ENCODE measurements at regions not wholly inside any gene's neighbourhood (a gene's known extent, or its start where the extent isn't known, plus 50 kb on each side); places are given as distances from the start of the nearest gene placed in this dataset.

DNA sequence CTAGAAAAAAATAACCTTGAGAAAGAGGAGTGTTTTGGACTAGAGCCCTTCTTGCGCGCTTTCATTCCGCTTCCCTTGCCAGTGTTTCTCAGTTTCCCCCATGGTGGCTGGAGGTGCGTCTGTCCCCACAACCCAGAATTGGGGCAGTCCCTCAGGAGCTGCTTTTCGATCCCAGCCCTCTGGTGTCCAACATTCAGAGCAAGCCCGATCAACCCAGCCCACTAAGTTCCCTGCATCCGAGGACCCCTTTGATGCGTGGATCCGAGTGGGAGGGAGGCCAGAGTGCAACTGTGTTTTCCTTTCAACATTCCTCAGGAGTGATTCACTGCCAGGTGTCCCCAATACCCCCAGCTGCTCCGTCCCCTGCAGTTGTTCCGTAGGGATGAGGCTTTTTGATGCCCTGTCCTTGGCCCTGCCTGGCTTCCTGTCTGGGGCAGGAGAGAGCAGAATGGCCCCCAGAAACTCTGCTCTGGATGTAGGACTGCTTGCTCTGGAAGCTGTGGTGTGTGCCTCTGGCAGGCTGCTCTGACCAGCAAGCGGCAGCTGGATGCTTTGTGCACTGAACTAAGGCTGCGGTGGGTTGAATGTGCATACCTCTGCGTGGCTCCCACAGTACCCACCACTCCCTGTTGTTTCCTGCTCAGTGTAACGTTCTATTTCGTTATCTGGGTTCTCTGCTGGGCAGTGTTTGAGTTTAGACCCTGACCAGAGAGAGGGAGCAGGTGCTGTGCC, 117.5 kb downstream of the BOD1 start:
- DNase-seq (ENCODE audit: low read depth in 4 of 6, low spot score in 6 of 6): peak in 1 of 6 donors; percentile 13
- WGBS (ENCODE audit: insufficient coverage): 77% methylated on average over 12 of the region's 16 CpGs
- Histone ChIP-seq H3K4me3 (ENCODE audit: low read depth, low read length) (no peak overlapping the region), H3K27me3 (ENCODE audit: control insufficient read depth, insufficient read depth, low read length) (peaks cover 2% of the 10 kb centered on the region), H3K36me3 (ENCODE audit: control insufficient read depth, insufficient read depth, low read length) (no peaks in the 10 kb centered on the region), H3K9me3 (ENCODE audit: control insufficient read depth, insufficient read depth, low read length) (no peaks in the 10 kb centered on the region), H3K4me1 (ENCODE audit: control insufficient read depth, insufficient read depth, low read length) (peaks cover 11% of the 10 kb centered on the region), H3K27ac (ENCODE audit: low read depth, low read length) (no peak overlapping the region)

GRCh38 chr5:173498286-173498685, 118.2 kb downstream of the BOD1 start:
- Histone ChIP-seq H3K4me1 (ENCODE audit: control insufficient read depth, insufficient read depth, low read length) (peaks cover 11% of the 10 kb centered on the region), H3K27ac (ENCODE audit: low read depth, low read length) (no peak overlapping the region)

GRCh38 chr5:173497685-173498084, 118.8 kb downstream of the BOD1 start:
- no peak for DNase-seq (ENCODE audit: low read depth in 4 of 6, low spot score in 6 of 6)
- Histone ChIP-seq H3K4me1 (ENCODE audit: control insufficient read depth, insufficient read depth, low read length) (peaks cover 11% of the 10 kb centered on the region), H3K27me3 (ENCODE audit: control insufficient read depth, insufficient read depth, low read length) (peaks cover 2% of the 10 kb centered on the region), H3K9me3 (ENCODE audit: control insufficient read depth, insufficient read depth, low read length) (no peaks in the 10 kb centered on the region), H3K4me3 (ENCODE audit: low read depth, low read length) (no peak overlapping the region), H3K27ac (ENCODE audit: low read depth, low read length) (no peak overlapping the region), H3K36me3 (ENCODE audit: control insufficient read depth, insufficient read depth, low read length) (no peaks in the 10 kb centered on the region)
- WGBS (ENCODE audit: insufficient coverage): 90% methylated on average over 11 of the region's 12 CpGs

More at GRCh38 chr5:173498286-173498685, 118.2 kb downstream of the BOD1 start:
- DNase-seq (ENCODE audit: low read depth in 4 of 6, low spot score in 6 of 6): peak in 2 of 6 donors; percentile 51 to 58
- Histone ChIP-seq H3K36me3 (ENCODE audit: control insufficient read depth, insufficient read depth, low read length) (no peaks in the 10 kb centered on the region), H3K9me3 (ENCODE audit: control insufficient read depth, insufficient read depth, low read length) (no peaks in the 10 kb centered on the region), H3K4me3 (ENCODE audit: low read depth, low read length) (no peak overlapping the region), H3K27me3 (ENCODE audit: control insufficient read depth, insufficient read depth, low read length) (peaks cover 2% of the 10 kb centered on the region)
- WGBS (ENCODE audit: insufficient coverage): 48% methylated on average over 6 of the region's 9 CpGs

DNA sequence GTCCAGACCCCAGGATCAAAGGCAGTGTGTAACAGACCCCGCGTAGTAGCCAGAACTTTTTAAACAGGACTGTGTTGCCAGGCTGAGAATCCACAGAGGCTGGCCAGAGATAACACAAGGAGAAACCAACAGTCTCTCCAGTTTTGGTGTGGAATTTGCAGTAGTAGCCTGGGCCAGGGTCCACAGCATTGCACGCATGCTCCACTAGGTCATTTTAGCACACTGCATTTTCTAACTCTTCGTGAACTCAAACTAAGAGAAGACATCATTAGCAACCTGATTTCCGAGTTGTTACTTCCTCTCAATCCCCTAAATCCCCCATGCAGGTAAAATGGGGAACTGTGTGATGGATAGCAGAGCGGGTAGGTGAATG, 119.6 kb downstream of the BOD1 start:
- H3K27ac ChIP-seq (ENCODE audit: low read depth, low read length): no peak overlapping the region
- WGBS (ENCODE audit: insufficient coverage): 86% methylated on average over 3 of the region's 6 CpGs
- no peaks in the 10 kb centered on the region for H3K9me3 ChIP-seq (ENCODE audit: control insufficient read depth, insufficient read depth, low read length)
- H3K4me3 ChIP-seq (ENCODE audit: low read depth, low read length): no peak overlapping the region
- peaks cover 11% of the 10 kb centered on the region for H3K4me1 ChIP-seq (ENCODE audit: control insufficient read depth, insufficient read depth, low read length)
- peaks cover 2% of the 10 kb centered on the region for H3K27me3 ChIP-seq (ENCODE audit: control insufficient read depth, insufficient read depth, low read length)
- DNase-seq (ENCODE audit: low read depth in 4 of 6, low spot score in 6 of 6): peak in 1 of 6 donors; percentile 13
- H3K36me3 ChIP-seq (ENCODE audit: control insufficient read depth, insufficient read depth, low read length): no peaks in the 10 kb centered on the region

DNA sequence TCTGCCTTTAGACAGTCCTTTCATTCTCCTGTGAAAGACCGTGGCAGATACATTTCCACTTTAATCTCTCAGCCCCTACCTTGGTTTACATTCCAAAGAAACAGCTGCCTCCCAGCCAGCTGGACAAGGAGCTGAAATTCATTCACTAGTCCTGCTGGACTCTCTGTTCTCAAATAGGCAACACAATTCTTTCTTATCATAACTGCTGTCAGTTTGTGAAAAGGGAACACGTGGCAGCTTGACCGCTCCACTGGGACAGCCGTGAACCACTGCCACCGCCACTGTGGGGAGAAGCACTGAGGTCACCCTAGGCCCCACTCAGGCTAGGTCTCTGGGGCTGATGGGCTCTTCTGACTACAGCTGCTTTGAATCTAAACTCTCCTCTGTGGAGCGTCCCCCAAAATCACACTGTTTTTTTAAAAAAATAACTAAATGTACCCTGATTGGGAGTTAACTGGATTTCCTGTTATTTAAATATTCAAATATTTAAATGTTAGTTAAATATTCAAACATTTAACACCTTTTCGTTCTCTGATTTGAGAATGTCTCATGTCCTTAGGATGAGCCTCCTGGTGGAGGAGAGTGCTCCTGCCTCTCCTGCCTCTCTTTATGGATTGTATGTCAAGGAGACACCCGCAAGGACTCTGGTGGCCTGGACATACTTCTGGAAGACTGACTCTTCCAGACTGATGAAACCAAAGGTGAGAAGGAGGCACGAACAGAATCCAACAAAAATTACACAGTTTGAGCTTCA, 120.1 kb downstream of the BOD1 start:
- Histone ChIP-seq H3K4me1 (ENCODE audit: control insufficient read depth, insufficient read depth, low read length) (peaks cover 11% of the 10 kb centered on the region), H3K27ac (ENCODE audit: low read depth, low read length) (no peak overlapping the region), H3K9me3 (ENCODE audit: control insufficient read depth, insufficient read depth, low read length) (no peaks in the 10 kb centered on the region), H3K4me3 (ENCODE audit: low read depth, low read length) (no peak overlapping the region), H3K27me3 (ENCODE audit: control insufficient read depth, insufficient read depth, low read length) (peaks cover 2% of the 10 kb centered on the region), H3K36me3 (ENCODE audit: control insufficient read depth, insufficient read depth, low read length) (no peaks in the 10 kb centered on the region)
- DNase-seq (ENCODE audit: low read depth in 4 of 6, low spot score in 6 of 6): no peak
- 73% methylated on average over 7 of the region's 9 CpGs for WGBS (ENCODE audit: insufficient coverage)

- Histone ChIP-seq H3K27me3 (ENCODE audit: control insufficient read depth, insufficient read depth, low read length) (peaks cover 2% of the 10 kb centered on the region), H3K4me3 (ENCODE audit: low read depth, low read length) (no peak overlapping the region), H3K4me1 (ENCODE audit: control insufficient read depth, insufficient read depth, low read length) (peaks cover 11% of the 10 kb centered on the region), H3K36me3 (ENCODE audit: control insufficient read depth, insufficient read depth, low read length) (no peaks in the 10 kb centered on the region), H3K27ac (ENCODE audit: low read depth, low read length) (no peak overlapping the region), H3K9me3 (ENCODE audit: control insufficient read depth, insufficient read depth, low read length) (no peaks in the 10 kb centered on the region)
- peak in 1 of 6 donors; percentile 40 for DNase-seq (ENCODE audit: low read depth in 4 of 6, low spot score in 6 of 6)
- no CpG with 5 or more reads among the region's 3 CpGs for WGBS (ENCODE audit: insufficient coverage)
Observed at GRCh38 chr5:173495225-173495904, 121.1 kb downstream of the BOD1 start.

DNA sequence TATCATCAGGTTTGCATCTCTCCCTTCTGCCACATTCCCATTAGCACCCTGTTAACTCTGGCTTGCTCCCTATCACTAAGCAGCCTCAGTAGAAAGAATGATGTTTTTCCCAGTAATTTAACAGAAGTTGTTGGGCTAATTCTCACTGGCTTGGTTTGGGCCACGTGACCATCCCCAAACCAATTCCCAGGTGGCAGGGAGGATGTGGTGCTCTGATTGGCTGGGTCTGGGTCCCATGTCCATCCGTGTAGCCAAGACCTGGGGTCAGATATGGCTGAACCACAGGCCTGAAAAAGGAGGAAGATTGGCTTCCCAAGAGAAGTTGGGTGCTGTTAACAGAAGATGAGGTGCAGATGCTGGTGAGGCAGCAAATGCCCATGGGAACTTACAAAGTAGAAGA, 122.0 kb downstream of the BOD1 start:
- Histone ChIP-seq H3K36me3 (ENCODE audit: control insufficient read depth, insufficient read depth, low read length) (no peaks in the 10 kb centered on the region), H3K27me3 (ENCODE audit: control insufficient read depth, insufficient read depth, low read length) (peaks cover 2% of the 10 kb centered on the region), H3K9me3 (ENCODE audit: control insufficient read depth, insufficient read depth, low read length) (no peaks in the 10 kb centered on the region), H3K4me3 (ENCODE audit: low read depth, low read length) (no peak overlapping the region), H3K4me1 (ENCODE audit: control insufficient read depth, insufficient read depth, low read length) (peaks cover 10% of the 10 kb centered on the region), H3K27ac (ENCODE audit: low read depth, low read length) (no peak overlapping the region)
- DNase-seq (ENCODE audit: low read depth in 4 of 6, low spot score in 6 of 6): no peak
- WGBS (ENCODE audit: insufficient coverage): 80% methylated on average over 1 of the region's 2 CpGs

DNA sequence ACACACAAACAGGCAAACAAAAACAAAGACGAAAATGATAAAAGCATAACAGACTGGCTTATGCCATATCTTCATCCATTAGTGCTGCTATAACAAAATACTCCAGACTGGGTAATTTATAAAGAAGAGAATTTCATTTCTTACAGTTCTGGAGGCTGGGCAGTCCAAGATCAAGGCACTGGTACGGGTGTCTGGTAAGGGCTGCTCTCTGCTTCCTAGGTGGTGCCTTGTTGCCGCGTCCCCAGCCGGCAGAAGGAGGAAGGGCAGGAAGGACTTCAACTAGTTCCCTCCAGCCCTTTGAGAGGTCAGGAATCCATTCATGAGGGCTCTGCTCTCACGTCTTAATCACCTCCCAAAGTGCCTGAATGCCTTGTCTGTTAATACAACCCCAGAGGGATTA, 122.6 kb downstream of the BOD1 start:
- Histone ChIP-seq H3K4me3 (ENCODE audit: low read depth, low read length) (no peak overlapping the region), H3K9me3 (ENCODE audit: control insufficient read depth, insufficient read depth, low read length) (no peaks in the 10 kb centered on the region), H3K36me3 (ENCODE audit: control insufficient read depth, insufficient read depth, low read length) (no peaks in the 10 kb centered on the region), H3K27me3 (ENCODE audit: control insufficient read depth, insufficient read depth, low read length) (peaks cover under 1% of the 10 kb centered on the region), H3K4me1 (ENCODE audit: control insufficient read depth, insufficient read depth, low read length) (peaks cover 4% of the 10 kb centered on the region), H3K27ac (ENCODE audit: low read depth, low read length) (no peak overlapping the region)
- WGBS (ENCODE audit: insufficient coverage): 63% methylated on average over 1 of the region's 6 CpGs
- no peak for DNase-seq (ENCODE audit: low read depth in 4 of 6, low spot score in 6 of 6)

- H3K4me1 ChIP-seq (ENCODE audit: control insufficient read depth, insufficient read depth, low read length): no peaks in the 10 kb centered on the region
- H3K27me3 ChIP-seq (ENCODE audit: control insufficient read depth, insufficient read depth, low read length): no peaks in the 10 kb centered on the region
- WGBS (ENCODE audit: insufficient coverage): 83% methylated on average over 1 of the region's 2 CpGs
- no peak for DNase-seq (ENCODE audit: low read depth in 4 of 6, low spot score in 6 of 6)
- no peak overlapping the region for H3K4me3 ChIP-seq (ENCODE audit: low read depth, low read length)
- H3K36me3 ChIP-seq (ENCODE audit: control insufficient read depth, insufficient read depth, low read length): no peaks in the 10 kb centered on the region
- no peaks in the 10 kb centered on the region for H3K9me3 ChIP-seq (ENCODE audit: control insufficient read depth, insufficient read depth, low read length)
- H3K27ac ChIP-seq (ENCODE audit: low read depth, low read length): no peak overlapping the region
Observed at GRCh38 chr5:173493040-173493439, 123.4 kb downstream of the BOD1 start.
